HG02852 (cell line): ENCODE measurements at regions not wholly inside any gene's neighbourhood (a gene's known extent, or its start where the extent isn't known, plus 50 kb on each side); places are given as distances from the start of the nearest gene placed in this dataset.

Experiments
- ATAC-seq: cut with Tn5 transposase; IDR thresholded peaks from one replicate; pipeline ENCODE4 v1.9.1; 2021; ENCODE audit warnings: mild to moderate bottlenecking, moderate library complexity; ENCODE audit not compliant: unreplicated experiment

- ATAC-seq: no peak
Measured at GRCh38 chr14:87334997-87335685, 657.8 kb downstream of the GALC start.

- no peak for ATAC-seq
Measured at GRCh38 chr14:87331991-87332390, 661.0 kb downstream of the GALC start.

GRCh38 chr14:87325741-87326140 is 667.2 kb downstream of the GALC start:
- ATAC-seq: no peak

DNA sequence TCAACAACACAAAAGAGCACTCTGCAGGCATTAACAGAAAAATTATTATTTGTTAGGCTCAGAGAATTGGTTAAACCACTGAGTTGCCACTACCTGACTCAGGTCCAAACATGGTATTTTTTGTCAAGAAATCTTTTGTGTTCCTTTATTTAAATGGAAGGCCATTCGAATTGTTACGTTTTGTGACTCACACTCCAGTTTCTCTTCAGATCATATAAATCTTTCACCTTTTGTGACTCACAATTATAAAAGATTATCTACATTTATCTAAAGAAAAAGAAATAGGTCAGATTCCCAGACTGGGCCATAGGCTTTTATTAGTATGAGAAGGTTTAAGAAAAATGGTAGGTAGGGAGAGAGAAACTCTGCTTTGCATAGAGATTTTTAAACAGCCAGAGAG is 669.8 kb downstream of the GALC start:
- ATAC-seq: no peak

- ATAC-seq: no peak
Measured at GRCh38 chr14:87321548-87321947, 671.4 kb downstream of the GALC start.

- ATAC-seq: no peak
Measured at GRCh38 chr14:87312894-87313205, 680.1 kb downstream of the GALC start.

DNA sequence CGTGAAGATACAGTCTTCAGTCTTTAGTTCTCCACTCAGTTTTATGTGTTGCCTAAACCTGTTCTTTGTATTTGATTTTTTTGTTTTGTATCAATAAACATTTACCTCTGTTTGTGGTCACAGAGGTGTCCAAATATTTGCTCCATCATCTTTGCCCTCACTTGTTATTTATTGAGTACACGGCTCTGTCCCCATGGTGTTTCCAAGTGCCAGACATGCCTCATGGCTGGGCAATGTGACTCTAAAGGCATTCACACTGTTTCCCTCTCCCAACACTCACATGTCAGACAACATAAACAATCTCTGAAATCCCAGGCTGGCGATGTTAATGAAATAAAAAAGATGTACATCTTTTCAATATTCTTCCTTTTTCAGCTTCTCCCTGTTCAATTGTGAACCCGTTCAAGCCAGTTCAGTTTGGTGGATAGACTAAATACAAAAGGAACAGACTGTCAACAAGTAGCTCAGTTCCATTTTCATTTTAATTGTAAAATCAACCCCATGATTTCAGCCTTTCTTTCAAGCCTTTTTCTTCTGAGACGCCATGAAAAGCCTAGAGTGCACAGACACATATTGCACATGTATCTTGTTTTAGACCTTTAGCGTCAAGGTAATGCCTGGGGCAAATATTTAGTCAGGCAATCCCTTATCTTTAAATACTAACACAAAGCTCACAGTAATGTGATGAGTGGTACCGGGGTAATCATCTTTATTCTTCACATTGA is 680.7 kb downstream of the GALC start:
- no peak for ATAC-seq

DNA sequence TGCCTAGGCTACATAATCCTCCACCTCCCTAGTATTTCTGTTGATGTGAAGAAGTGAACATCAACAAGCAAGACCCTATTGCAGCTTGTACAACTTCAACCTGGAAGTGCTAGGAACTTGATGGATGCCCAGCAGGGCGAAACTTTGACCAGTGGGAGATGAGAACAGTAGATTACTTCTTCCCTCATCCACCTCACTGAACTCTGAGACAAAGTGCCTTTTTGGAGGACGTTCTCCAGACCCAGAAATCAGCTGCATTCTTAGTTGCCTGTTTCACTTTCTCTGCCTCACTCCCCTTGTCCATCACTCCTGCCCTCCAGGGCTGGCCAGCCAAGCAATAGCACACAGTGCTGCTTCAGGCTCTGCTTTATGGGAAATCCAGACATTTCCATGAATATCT is 683.4 kb downstream of the GALC start:
- ATAC-seq: no peak

DNA sequence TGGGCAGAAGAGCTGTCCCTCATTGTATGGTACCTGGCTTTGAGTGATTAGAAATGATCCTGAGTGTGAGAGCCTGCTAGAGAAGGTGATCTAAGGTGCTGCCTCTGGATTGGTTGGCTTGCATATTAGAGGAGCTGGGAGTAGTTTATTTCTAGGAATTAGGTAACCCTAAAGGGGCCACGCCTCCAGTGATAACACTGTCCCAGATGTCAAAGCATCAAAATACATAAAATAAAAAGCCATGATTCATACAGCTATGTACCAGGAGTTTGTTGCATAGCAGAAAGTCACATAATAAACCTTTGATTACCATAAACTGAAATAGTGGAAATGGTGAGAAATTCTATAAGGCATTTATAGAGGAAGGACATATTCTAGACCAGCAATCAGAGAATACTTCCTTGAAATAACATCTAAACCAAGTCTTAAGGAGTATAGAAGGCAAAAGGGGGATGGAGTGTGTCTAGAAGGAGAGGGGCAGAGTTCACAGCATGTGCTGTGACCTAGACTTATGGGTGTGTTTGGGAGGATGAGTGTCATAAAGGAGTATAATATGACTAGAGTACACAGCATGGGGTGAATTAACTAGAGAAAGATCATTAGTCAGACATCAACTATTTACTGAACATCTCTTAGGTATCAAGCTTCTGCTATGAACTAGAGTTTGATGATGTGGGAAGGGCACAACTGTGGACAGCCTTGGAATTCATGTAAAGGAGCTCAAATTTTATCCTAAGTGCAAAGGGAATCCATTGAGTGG is 686.4 kb downstream of the GALC start:
- no peak for ATAC-seq

- ATAC-seq: no peak
Measured at GRCh38 chr14:87305345-87305744, 687.6 kb downstream of the GALC start.

- ATAC-seq: no peak
Measured at GRCh38 chr14:87304404-87304803, 688.6 kb downstream of the GALC start.

- ATAC-seq: no peak
Measured at GRCh38 chr14:87286826-87287225, 706.2 kb downstream of the GALC start.

DNA sequence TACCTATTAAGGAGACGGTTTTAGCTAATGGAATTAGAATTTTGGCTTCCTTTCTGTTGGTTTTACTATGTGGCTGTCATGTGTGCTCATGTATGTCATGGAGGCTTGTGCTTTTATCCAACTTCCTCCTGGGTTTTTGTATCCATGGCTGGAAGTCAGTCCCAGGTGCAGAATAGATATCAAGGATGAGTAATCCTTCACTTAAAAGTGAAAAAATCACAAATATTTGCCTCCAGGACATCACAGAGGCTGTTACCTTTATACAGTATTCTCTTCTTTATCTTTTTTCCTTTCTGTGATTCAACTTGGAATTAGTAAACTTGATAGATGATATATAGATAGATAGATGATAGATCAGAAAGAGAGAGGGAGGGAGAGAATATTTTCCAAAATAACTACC is 706.8 kb downstream of the GALC start:
- no peak for ATAC-seq

DNA sequence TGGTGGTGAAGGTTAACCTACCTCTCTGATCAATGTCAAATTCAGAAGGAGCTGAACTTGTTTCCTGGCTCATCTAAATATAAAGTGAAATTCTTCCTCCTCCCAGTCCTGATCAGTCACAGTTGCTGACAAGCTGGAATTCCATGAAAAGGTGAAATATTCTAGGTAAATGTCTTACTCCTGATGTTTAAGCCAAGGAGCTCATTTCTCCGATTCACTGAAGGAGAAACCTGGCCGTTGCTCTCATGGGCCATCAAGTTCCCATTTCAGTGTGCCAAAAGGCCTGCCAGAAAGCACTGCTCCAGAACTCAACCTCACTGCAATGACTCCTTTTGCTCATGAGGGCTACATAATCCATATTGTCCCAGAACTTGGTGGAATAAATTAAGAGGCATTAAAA is 707.5 kb downstream of the GALC start:
- no peak for ATAC-seq

GRCh38 chr14:87283547-87283946 is 709.4 kb downstream of the GALC start:
- ATAC-seq: no peak

- no peak for ATAC-seq
Measured at GRCh38 chr14:87282266-87282665, 710.7 kb downstream of the GALC start.

DNA sequence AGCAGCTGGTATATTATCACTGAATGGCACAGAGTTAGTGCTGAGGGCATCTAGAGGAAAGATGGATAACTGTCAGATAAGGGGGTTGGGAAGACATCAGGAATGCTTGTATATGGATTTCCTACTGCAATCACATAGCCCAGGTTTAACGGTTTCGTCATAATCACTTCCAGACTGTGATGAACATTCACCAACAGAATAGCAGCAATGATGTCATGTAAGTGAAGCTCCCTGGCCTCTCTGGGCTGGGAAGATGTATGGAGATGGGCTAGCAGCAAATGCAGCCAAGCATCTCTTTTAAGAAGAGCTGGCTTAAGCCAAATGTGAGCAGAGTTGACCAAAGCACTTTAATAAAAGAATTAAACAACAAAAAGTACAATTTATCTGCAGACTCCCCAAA is 714.6 kb downstream of the GALC start:
- no peak for ATAC-seq

GRCh38 chr14:87271331-87271730 is 721.7 kb downstream of the GALC start:
- no peak for ATAC-seq

DNA sequence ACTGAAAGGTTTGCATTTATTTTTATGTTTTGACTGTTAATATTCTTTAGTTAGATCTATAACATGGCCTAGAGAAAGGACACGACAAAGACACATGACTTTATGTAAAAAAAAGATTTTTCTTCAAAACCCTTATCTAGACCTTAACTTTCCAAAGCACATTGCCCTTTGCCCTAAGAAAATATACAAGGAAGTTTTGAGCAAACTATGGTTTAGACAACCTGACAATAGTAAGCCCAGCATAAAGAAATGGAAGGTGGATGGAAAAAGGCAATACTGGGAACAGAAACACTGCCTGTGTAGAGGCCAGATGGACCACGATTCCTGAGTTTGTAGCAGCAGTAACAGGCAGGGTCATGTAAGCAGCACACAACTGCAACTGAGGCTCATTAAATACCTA is 724.0 kb downstream of the GALC start:
- no peak for ATAC-seq

GRCh38 chr14:87264796-87265195 is 728.2 kb downstream of the GALC start:
- ATAC-seq: no peak

- ATAC-seq: no peak
Measured at GRCh38 chr14:87264272-87264785, 728.7 kb downstream of the GALC start.

- no peak for ATAC-seq
Measured at GRCh38 chr14:87261621-87262020, 731.4 kb downstream of the GALC start.
